ENCODE measurements at regions not wholly inside any gene's neighbourhood (a gene's known extent, or its start where the extent isn't known, plus 50 kb on each side); places are given as distances from the start of the nearest gene placed in this dataset.

DNA sequence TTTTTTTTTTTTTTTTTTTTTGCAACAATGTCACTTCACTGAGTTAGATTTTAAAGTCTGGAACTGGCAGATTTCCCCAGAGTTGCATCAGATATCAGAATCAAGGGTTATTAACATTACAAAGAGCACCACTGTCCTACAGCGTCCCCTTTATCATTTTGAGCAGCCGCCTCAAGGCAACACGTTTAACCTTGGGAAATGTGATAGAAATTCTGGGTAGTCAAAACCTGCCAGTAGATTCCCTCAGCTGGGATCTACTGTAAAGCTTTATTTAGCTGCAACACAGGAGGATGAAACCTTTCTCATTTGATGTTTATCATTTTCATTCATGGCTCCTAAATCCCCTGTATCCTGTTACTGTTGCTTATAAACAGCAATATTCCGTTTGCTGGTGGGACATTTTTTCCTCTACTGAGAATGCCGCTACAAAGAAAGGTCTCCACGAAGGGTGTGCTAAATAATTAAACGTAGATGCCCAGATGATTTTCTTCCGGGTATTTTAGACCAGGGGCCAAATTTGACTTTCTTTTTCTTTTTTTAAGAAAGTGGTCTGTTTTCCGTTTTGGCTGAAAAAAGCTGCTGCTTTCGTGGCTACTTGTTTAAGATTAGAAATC is 436.1 kb upstream of the GOT2 start:
- H3K4me3 ChIP-seq (ENCODE audit: low read length), result no peak overlapping the region
- DNase-seq (ENCODE audit: low read depth), result no peak
- TF ChIP-seq, protein P1, sequence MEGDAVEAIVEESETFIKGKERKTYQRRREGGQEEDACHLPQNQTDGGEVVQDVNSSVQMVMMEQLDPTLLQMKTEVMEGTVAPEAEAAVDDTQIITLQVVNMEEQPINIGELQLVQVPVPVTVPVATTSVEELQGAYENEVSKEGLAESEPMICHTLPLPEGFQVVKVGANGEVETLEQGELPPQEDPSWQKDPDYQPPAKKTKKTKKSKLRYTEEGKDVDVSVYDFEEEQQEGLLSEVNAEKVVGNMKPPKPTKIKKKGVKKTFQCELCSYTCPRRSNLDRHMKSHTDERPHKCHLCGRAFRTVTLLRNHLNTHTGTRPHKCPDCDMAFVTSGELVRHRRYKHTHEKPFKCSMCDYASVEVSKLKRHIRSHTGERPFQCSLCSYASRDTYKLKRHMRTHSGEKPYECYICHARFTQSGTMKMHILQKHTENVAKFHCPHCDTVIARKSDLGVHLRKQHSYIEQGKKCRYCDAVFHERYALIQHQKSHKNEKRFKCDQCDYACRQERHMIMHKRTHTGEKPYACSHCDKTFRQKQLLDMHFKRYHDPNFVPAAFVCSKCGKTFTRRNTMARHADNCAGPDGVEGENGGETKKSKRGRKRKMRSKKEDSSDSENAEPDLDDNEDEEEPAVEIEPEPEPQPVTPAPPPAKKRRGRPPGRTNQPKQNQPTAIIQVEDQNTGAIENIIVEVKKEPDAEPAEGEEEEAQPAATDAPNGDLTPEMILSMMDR (conservative IDR thresholded peaks at IDR 0.05; ENCODE audit: low read length), result no peak

DNA sequence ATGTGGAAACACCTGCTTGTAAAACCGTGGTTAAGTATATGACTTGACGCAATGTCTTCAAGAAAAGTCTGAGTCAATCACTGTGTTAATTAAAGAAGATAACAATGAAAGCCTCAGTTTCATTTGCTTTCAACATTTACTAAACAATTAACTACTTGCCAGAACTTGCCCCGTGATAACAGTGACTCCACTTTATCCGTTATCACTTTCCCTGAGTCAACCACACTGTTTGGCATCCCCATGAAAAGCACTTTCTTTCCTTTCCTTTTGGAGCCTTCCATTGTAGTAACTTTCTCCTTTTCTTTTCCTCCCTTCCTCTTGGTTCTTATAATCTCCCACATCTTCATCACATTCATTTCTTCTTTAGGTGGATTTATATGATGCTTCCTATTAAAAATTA is 435.1 kb upstream of the GOT2 start:
- no peak overlapping the region for H3K4me3 ChIP-seq (ENCODE audit: low read length)
- DNase-seq (ENCODE audit: low read depth), result no peak
- TF ChIP-seq, protein P1 (conservative IDR thresholded peaks at IDR 0.05; ENCODE audit: low read length), result no peak

DNA sequence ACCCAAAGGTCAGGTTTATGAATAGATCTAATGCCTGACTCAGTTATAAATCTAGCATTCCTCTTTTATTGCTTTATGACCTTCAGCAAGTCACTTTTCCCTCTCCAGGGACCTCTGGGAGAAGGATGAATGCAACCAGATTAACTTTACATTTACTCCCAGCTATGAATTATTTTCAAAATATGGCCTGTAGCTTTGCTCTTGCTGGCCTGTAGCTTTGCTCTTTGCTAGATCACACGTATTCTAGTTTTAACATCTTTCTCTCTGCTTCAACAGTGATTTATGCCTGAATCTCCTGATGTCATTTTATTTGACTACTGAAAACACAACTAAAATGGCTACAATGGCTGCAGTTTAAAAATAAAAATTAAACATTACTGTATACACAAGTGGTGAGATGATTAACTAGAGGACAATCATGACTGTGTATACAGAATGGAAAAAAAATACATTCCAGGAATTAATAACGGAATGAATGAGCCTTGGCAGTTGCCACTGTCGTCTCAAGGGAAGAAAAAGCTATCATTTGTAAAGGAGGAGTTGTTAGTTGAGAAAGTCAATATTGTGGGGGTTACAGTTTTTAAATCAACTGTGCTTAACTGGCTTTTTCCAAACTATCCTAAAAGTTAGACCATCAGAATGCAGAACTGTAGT is 434.5 kb upstream of the GOT2 start:
- TF ChIP-seq, protein P1 (conservative IDR thresholded peaks at IDR 0.05; ENCODE audit: low read length), result no peak
- no peak for DNase-seq (ENCODE audit: low read depth)
- H3K4me3 ChIP-seq (ENCODE audit: low read length), result no peak overlapping the region

DNA sequence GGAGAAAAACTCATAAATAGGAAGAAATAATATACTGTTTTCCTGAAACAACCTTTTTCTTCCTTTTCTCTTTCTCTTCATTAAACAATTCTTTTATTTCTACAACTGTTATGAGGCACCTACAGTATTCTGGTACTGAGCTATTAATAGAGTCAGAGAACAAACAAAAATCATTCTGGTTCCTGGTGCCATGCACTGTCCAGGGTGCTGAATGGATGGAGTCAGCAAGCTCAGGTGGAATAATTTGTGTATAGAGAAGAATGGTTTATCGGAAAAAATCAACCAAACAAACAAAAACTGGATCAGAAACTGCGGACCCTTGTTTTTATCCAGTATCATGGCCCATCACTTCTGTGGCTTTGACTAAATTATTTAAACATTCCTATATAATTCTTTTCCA is 430.3 kb upstream of the GOT2 start:
- no peak overlapping the region for H3K4me3 ChIP-seq (ENCODE audit: low read length)
- TF ChIP-seq, protein P1 (conservative IDR thresholded peaks at IDR 0.05; ENCODE audit: low read length), result no peak
- no peak for DNase-seq (ENCODE audit: low read depth)

DNA sequence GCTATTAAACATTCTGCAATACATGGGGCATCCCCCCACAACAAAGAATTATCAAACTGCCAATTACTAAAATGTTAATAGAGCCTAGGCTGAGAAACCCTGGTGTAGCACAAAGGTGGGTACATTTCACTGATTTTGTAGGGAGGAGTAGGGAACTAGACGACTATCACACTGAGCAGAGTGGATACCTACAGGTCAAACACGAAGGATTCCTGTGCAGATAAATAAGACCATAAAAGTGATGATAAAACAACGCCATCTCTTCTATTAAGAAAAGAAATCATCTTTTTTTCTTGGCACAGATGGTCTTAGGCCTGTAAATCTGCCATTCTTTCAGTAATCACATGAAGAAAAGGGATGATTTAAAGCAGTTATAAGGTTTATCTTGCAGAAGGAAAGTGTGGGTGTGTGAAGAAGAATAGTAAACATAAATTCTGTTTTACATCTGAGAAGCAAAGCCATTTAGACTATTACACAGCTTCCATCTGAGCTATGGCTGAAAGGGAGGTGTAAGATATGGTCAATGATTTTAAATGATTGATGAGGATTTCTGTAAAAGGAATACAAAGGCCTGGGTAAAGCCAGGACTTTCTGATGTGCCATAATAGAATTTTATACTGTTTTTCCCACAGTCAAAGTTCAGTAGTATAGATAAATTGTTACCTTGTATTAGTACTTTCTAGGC is 429.4 kb upstream of the GOT2 start:
- TF ChIP-seq, protein P1 (conservative IDR thresholded peaks at IDR 0.05; ENCODE audit: low read length), result no peak
- H3K4me3 ChIP-seq (ENCODE audit: low read length), result no peak overlapping the region
- no peak for DNase-seq (ENCODE audit: low read depth)

DNA sequence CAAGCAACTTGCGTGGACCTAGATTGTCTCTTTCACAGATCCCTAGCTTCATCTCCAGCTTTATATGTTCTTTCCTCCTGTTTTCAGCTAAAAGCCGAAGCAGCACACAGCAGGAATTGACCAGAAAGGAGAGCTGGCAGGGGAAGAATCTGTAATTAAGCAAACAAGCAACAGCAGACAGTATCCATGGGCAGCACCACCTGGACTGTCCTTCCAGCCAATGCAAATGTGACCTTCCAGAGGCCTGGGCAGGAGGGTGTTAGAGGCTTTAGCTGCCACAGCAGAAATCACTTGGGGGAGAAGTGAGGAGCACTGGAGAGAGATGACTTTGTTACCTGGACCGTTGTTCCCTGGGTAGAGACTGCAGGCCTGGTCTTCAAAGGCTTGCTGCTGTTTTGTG is 427.6 kb upstream of the GOT2 start:
- DNase-seq (ENCODE audit: low read depth), result no peak

More for the DNA sequence above, 427.6 kb upstream of the GOT2 start:
- TF ChIP-seq, protein P1 (conservative IDR thresholded peaks at IDR 0.05; ENCODE audit: low read length), result no peak
- no peak overlapping the region for H3K4me3 ChIP-seq (ENCODE audit: low read length)

All from AG10803 (cell line).